ENCODE measurements at regions not wholly inside any gene's neighbourhood (a gene's known extent, or its start where the extent isn't known, plus 50 kb on each side); places are given as distances from the start of the nearest gene placed in this dataset.

GRCh38 chr5:56622141-56622540 lies 193.2 kb upstream of the MAP3K1 start:
- DNase-seq (ENCODE audit: low read depth in 3 of 3): no peak

GRCh38 chr5:56620903-56621677 lies 194.3 kb upstream of the MAP3K1 start:
- DNase-seq (ENCODE audit: low read depth in 3 of 3): no peak

DNA sequence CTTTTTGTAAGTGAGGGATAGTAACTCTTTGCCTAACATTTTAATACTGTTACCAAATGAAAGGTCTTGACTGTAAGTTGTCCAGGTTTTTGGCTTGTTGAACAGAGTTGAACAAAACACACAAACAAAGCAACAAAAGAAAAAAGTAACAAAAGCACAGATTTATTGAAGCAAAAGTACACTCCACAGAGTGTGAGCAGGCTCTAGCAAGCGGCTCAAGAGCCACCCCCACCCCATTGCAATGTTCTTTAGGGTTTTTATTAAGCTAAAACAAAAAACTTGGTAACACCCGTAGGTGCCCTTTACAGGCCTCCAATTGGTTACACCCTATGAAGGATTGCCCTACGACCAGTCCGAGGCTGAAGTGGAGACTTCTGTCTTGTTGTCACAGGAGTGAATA lies 197.4 kb upstream of the MAP3K1 start:
- DNase-seq (ENCODE audit: low read depth in 3 of 3): no peak

DNA sequence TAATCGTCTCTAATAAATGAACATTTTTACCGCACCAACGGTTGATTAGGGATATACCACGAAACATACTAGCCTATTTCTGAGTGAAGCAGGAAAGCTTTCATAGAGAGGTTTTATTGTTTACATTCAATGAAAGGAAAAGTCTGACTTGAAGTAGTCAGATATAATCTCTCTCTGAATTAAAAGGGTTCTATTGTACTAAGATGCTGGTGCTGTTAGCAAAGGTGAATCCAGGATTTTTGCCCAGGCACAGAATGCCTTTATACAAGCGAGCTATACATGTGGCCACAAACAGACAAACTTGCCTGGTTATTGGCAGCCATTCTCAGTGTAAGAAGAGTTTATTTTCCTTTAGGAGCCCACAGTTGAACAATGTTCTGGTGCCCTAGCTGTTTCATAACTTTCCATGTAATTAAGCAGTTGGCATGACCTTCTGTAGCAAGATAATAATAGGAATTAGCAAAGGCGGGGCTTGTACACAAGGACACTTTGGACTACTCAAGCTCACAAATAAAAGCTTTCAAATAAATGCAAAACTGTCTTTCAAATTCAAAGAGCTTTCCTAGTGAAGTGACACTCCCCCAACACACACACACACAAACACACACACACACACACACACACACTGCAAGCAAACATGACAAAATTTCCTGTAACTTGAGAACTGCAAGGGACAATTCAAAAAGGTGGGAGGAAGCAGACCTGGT lies 198.7 kb upstream of the MAP3K1 start:
- no peak for DNase-seq (ENCODE audit: low read depth in 3 of 3)

DNA sequence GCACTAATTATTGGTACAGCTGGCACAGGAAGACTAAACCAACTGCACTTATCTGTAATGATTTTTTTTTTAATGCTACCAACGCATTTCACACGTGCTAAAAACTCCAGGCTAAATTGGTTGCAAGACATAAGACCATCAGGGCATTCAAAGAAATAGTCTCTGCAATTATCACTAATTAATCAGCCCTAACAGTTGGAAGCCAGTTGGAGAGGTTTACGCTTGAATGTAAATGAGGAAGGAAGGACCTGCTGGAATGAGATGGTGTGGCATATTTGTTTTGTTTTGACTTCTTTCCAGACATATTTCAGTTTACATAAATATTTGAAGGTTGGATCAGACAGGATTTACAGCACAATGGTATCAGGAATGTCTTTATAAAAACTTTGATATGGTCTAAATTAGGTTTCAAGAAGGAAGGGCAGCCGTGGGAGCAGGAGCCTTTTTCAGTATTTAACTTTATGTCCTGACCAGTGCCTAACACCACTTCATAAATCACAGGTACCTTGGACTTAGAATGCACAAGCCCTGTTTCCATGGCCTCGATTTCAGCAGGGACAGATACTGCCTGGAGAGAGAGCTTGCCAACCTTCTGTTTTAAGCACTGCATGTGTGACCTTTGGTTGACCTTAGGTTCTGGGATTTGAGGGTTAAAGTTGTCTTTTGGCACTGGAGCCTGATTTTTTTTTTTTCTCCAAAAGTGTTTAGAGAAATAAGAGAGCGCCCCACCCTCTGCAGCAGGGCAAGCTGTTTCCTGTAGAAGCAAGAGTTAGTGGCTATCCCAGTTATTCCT lies 199.8 kb upstream of the MAP3K1 start:
- DNase-seq (ENCODE audit: low read depth in 3 of 3): no peak

GRCh38 chr5:56612759-56613158 lies 202.6 kb upstream of the MAP3K1 start:
- no peak for DNase-seq (ENCODE audit: low read depth in 3 of 3)

DNA sequence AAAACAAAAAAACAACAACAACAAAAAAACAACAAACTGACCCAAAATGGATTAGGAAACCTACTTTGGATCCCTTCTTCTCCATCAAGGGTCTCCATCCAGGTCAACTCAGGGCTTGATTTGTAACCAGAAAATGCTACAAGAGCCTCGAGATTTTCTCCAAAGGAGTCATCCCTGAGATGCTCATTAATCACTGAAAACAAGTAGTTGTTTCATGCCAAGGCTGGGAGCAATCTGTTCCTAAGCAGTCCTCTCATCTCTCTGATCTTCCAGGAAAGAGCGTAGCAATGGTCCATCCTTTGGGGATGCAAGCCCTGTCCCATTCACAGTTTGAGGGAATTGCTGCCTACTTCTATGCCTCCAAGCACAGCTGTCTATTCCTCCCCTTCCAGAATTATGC lies 203.0 kb upstream of the MAP3K1 start:
- DNase-seq (ENCODE audit: low read depth in 3 of 3): no peak

GRCh38 chr5:56610093-56610698 lies 205.2 kb upstream of the MAP3K1 start:
- DNase-seq (ENCODE audit: low read depth in 3 of 3): peak in 2 of 3 donors; percentile 33 to 36

DNA sequence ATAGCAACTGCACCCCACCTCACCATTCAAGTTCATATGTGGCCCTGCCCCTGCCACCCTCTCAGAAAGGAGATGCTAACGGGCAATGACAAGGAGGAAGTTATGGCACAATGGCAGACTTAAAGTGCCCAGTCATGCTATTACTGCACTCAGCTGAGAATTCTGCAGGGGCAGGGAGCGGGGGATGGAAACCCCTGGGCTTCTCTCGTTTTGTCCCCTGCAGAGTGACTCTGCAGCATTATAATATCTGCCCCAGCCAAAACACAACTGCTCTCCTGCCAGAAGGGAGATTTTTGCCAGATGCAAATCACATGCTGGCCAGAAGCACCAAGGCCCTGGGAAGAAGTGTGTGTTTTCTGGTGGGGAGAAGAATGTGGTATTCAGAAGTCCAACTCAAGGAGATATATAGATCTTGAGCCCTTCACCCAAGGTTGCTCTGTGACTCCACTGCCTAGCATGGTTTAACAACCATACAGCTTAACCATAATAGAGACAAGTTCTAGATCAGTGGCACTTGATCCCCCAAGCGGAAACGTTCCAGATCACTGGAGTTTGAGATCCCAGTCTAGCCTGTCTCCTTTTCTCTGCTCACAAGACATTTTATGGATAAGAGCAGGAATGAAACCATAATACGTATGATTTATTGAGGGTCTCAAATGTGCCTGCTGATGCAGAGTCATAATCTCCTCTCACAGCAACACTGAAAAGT lies 207.0 kb upstream of the MAP3K1 start:
- no peak for DNase-seq (ENCODE audit: low read depth in 3 of 3)

DNA sequence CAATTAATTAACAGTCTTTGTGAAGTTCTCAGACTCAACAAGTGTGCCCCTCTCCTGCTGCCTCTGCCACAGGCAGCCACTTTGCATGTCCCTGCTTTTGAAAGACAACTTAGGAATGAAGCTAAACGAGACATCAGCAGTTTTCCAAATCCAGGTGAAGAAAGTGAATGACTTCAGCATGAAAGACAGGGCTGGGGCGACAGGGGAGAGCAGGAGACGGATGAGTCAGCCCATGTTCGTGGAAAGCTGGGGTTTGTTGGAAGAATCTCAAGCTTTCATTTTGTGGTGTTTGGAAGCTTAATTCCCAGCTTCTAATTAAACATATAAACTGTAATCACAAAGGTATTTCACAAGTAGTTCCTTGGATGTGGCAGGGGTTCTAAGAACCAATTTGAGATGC lies 207.8 kb upstream of the MAP3K1 start:
- DNase-seq (ENCODE audit: low read depth in 3 of 3): no peak

DNA sequence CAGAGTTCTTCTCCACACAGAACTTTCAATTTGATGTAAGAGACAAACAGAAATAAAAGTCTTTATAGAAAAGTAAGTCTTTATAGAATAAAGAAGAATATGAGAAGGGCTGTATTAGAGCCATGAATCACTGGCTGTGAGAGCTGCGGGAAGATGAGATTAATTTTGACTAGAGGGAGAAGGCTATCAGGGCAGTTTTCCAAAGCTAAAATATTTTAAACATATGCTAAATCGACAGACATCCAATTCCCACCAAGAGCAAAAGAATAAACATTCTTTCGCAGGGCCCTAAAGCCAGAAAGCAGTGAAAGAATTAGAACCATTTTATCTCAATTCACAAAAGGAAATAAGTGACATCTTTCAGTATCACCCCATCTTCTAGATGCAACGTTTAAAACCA lies 208.3 kb upstream of the MAP3K1 start:
- DNase-seq (ENCODE audit: low read depth in 3 of 3): no peak

GRCh38 chr5:56606192-56606591 lies 209.2 kb upstream of the MAP3K1 start:
- DNase-seq (ENCODE audit: low read depth in 3 of 3): no peak

GRCh38 chr5:56605231-56605630 lies 210.1 kb upstream of the MAP3K1 start:
- no peak for DNase-seq (ENCODE audit: low read depth in 3 of 3)

DNA sequence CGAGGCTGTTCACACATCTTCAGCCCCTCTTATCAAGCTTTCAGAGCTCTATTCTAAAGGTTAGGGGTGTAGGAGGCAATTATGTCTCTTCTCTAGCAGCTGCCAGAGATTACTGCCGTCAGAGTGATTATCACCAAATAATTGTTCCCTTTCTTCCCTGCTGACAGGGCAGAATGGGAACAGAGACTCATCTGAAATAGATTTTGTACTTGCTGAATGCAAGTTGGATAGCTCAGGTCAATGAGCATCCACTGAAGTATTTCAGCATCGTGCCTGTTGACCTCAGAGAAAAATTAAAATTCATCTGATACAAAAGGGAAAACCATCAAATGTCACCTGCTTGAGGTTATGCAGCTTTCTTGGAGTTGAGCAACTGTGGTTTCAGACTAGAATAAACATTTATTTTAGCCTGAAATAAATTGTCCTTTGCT lies 213.7 kb upstream of the MAP3K1 start:
- DNase-seq (ENCODE audit: low read depth in 3 of 3): no peak

DNA sequence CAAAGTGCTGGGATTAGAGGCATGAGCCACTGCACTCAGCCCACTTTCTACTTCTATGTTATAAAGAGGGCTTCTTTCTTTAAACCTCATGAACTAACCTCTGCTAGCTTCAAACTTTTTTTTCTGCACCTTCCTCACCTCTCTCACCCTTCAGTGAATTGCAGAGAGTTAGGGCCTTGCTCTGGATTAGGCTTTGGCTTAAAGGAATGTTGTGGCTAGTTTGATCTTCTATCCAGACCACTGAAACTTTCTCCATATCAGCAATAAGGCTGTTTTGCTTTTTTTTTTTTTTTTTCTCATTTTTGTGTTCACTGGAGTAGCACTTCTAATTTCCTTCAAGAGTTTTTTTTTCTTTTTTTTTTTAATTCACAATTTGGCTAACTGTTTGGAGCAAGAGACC lies 216.4 kb upstream of the MAP3K1 start:
- DNase-seq (ENCODE audit: low read depth in 3 of 3): no peak

DNA sequence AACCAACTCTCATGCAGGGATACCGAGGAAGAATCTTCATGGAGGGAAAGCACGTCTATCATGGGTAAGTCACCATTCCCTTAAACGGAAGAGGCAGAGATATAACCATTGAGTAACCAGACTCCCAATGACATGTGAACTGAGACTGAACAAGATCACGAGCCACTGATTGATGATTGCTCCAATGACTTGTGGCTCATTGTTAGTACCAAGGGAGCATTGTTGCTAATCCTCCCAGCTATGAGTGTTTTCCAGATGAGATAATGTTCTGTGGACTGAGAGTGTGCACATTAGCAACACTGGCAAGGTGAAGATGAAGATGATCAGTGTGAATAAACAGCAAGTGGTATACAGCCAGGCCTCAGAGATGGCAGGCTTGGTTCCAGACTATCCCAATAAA lies 219.2 kb upstream of the MAP3K1 start:
- DNase-seq (ENCODE audit: low read depth in 3 of 3): no peak

DNA sequence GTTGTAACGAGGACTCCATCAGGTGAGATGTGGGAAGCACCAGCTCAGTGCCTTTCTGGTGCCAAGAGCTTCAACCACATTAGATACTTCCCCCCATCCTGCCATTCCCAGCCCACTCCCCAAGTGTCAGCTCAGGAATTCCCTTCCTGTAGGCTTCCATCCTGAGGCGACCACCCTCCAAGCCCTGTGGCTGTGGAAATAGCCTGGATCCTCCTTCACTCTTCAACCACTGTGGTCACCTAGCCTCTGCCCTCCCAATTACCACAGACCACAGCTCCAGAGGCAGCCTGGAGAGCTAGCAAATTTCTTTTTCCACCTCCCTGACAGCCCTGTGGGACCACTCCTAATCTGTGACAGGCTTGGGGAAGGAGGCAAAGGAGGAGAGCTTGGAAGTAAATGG lies 219.8 kb upstream of the MAP3K1 start:
- no peak for DNase-seq (ENCODE audit: low read depth in 3 of 3)

GRCh38 chr5:56594792-56595191 lies 220.6 kb upstream of the MAP3K1 start:
- DNase-seq (ENCODE audit: low read depth in 3 of 3): no peak

DNA sequence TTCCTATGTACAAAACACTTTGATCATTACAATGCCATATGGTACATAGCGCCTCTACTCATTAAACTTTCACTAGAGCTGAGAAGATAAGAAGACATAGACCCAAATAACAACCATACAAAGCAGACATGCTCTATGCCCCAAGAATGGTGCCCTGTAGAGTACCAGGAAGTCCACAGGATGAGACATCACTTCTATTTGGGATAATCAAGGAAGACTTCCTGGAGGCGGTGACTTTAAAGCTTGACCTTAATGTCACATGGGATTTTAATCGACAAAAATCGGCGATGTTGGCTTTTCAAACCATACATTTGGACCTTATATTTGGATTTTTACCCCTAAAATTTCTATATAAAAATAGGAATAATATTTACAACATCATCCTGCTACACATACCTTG lies 224.3 kb upstream of the MAP3K1 start:
- DNase-seq (ENCODE audit: low read depth in 3 of 3): no peak

DNA sequence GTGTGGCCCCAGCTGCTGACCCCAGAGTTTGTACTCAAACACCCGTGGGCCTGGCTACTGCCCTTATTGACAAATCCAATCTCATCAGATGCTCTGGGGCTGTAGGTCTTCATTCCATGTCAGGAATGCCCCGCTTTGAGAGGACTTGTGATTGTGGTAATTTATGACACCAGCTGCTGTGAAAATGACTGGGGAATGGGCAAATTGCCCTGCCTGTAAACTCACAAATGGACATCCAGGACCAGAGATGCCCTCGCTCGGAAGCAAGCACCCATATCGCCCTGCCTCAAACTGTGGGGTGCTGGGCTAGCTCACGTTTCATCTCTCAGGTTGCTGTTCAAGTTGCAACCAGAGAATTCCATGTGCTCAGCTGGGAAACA lies 225.9 kb upstream of the MAP3K1 start:
- DNase-seq (ENCODE audit: low read depth in 3 of 3): no peak

- DNase-seq (ENCODE audit: low read depth in 3 of 3): no peak
Measured at GRCh38 chr5:56588636-56589480, 226.5 kb upstream of the MAP3K1 start.
